ENCODE measurements at regions not wholly inside any gene's neighbourhood (a gene's known extent, or its start where the extent isn't known, plus 50 kb on each side); places are given as distances from the start of the nearest gene placed in this dataset.

- Histone ChIP-seq H3K27me3 (ENCODE audit: insufficient read depth, low read depth, low read length) (no peaks in the 10 kb centered on the region), H3K79me2 (replicated peaks; ENCODE audit: insufficient read depth, low read length) (no peaks in the 10 kb centered on the region), H4K20me1 (ENCODE audit: insufficient read depth) (no peaks in the 10 kb centered on the region), H3K4me2 (ENCODE audit: low read length) (no peak overlapping the region), H3K9me2 (ENCODE audit: insufficient read depth, low read length) (no peaks in the 10 kb centered on the region), H3F3A (ENCODE audit: insufficient read depth, low read length, poor library complexity, severe bottlenecking) (no peaks in the 10 kb centered on the region), H3K36me3 (ENCODE audit: insufficient read depth, low read length) (no peaks in the 10 kb centered on the region), H3K27ac (ENCODE audit: low read length) (no peak overlapping the region), H3K4me3 (ENCODE audit: low read length) (no peak overlapping the region), H3K9ac (ENCODE audit: low read length) (no peak overlapping the region), H2AFZ (ENCODE audit: low read depth, low read length) (no peak overlapping the region), H3K9me3 (ENCODE audit: low read length) (no peaks in the 10 kb centered on the region)
- TF ChIP-seq TAF1 (IDR thresholded peaks at IDR 0.05; ENCODE audit: low read depth) = no peak
- TF ChIP-seq EZH2 (IDR thresholded peaks at IDR 0.05; ENCODE audit: borderline replicate concordance, insufficient read depth, low read length, poor library complexity, severe bottlenecking) = no peak
- no peak for TF ChIP-seq POLR2AphosphoS5 (IDR thresholded peaks at IDR 0.05)
- TF ChIP-seq REST (IDR thresholded peaks at IDR 0.05; ENCODE audit: borderline replicate concordance) = no peak
- TF ChIP-seq SMC3 (conservative IDR thresholded peaks at IDR 0.05; ENCODE audit: poor library complexity) = no peak
- TF ChIP-seq CTCF (IDR thresholded peaks at IDR 0.05; ENCODE audit: poor library complexity, severe bottlenecking) = no peak
- TF ChIP-seq MXI1 (conservative IDR thresholded peaks at IDR 0.05; ENCODE audit: poor library complexity, severe bottlenecking) = no peak
- no peak for TF ChIP-seq EP300 (conservative IDR thresholded peaks at IDR 0.05; ENCODE audit: poor library complexity, severe bottlenecking)
- no peak for TF ChIP-seq RAD21 (conservative IDR thresholded peaks at IDR 0.05)
Observed at GRCh38 chr14:71198687-71199086, 291.4 kb downstream of the PCNX1 start.

- Histone ChIP-seq H4K20me1 (ENCODE audit: insufficient read depth) (no peaks in the 10 kb centered on the region), H3K9ac (ENCODE audit: low read length) (no peak overlapping the region), H3K79me2 (replicated peaks; ENCODE audit: insufficient read depth, low read length) (no peaks in the 10 kb centered on the region), H3K4me3 (ENCODE audit: low read length) (no peak overlapping the region), H2AFZ (ENCODE audit: low read depth, low read length) (no peak overlapping the region), H3K4me2 (ENCODE audit: low read length) (no peak overlapping the region), H3F3A (ENCODE audit: insufficient read depth, low read length, poor library complexity, severe bottlenecking) (no peaks in the 10 kb centered on the region), H3K9me3 (ENCODE audit: low read length) (no peaks in the 10 kb centered on the region), H3K27ac (ENCODE audit: low read length) (no peak overlapping the region), H3K27me3 (ENCODE audit: insufficient read depth, low read depth, low read length) (no peaks in the 10 kb centered on the region), H3K36me3 (ENCODE audit: insufficient read depth, low read length) (no peaks in the 10 kb centered on the region), H3K9me2 (ENCODE audit: insufficient read depth, low read length) (no peaks in the 10 kb centered on the region)
- TF ChIP-seq RAD21 (conservative IDR thresholded peaks at IDR 0.05) = no peak
- no peak for TF ChIP-seq TAF1 (IDR thresholded peaks at IDR 0.05; ENCODE audit: low read depth)
- TF ChIP-seq SMC3 (conservative IDR thresholded peaks at IDR 0.05; ENCODE audit: poor library complexity) = no peak
- TF ChIP-seq EZH2 (IDR thresholded peaks at IDR 0.05; ENCODE audit: borderline replicate concordance, insufficient read depth, low read length, poor library complexity, severe bottlenecking) = no peak
- TF ChIP-seq CTCF (IDR thresholded peaks at IDR 0.05; ENCODE audit: poor library complexity, severe bottlenecking) = no peak
- no peak for TF ChIP-seq MXI1 (conservative IDR thresholded peaks at IDR 0.05; ENCODE audit: poor library complexity, severe bottlenecking)
- TF ChIP-seq EP300 (conservative IDR thresholded peaks at IDR 0.05; ENCODE audit: poor library complexity, severe bottlenecking) = no peak
- no peak for TF ChIP-seq REST (IDR thresholded peaks at IDR 0.05; ENCODE audit: borderline replicate concordance)
- TF ChIP-seq POLR2AphosphoS5 (IDR thresholded peaks at IDR 0.05) = no peak
Observed at GRCh38 chr14:71201840-71202239, 294.6 kb downstream of the PCNX1 start.
